Common myeloid progenitor, CD34-positive (primary cell): ENCODE measurements at regions not wholly inside any gene's neighbourhood (a gene's known extent, or its start where the extent isn't known, plus 50 kb on each side); places are given as distances from the start of the nearest gene placed in this dataset.

ENCODE experiments used
- CTCF ChIA-PET: fragments of 350-600 bp; sonication (Branson Sonifier 250); formaldehyde crosslinking; loops from one replicate; lab custom pipeline; 2021; ENCODE audit warnings: antibody characterized with exemption; lab: Charles Lee
- POLR2A ChIA-PET: fragments of 350-600 bp; sonication (Branson Sonifier 250); formaldehyde crosslinking; loops from one replicate; lab custom pipeline; 2021; ENCODE audit warnings: antibody characterized with exemption; lab: Charles Lee
- DNase-seq, 3 donors: peaks; one replicate each; pipeline versions ENCODE4 v3.0.0 to v3.0.0-alpha.2; 2013
- H3K27ac ChIP-seq, 2 experiments: 1 replicate in 1 of 2; 2 replicates in 1 of 2; pipeline ENCODE4 v1.7.0; 2013; ENCODE audit warnings: inconsistent platforms in 2 of 2, low read length in 2 of 2, mild to moderate bottlenecking in 2 of 2, low read depth in 1 of 2, moderate library complexity in 1 of 2; ENCODE audit not compliant: severe bottlenecking in 2 of 2, insufficient read depth in 1 of 2, poor library complexity in 1 of 2
- H3K27me3 ChIP-seq, 5 experiments: replicated peaks in 2 of 5; 1 replicate in 3 of 5; 2 replicates in 2 of 5; pipeline versions ENCODE4 v1.6.1 to v1.7.0; 2013; ENCODE audit warnings: low read length in 4 of 5, mild to moderate bottlenecking in 2 of 5, moderate library complexity in 2 of 5, inconsistent platforms in 1 of 5; ENCODE audit not compliant: insufficient read depth in 5 of 5, control insufficient read depth in 4 of 5
- H3K36me3 ChIP-seq, 4 experiments: 1 replicate in 2 of 4; 2 replicates in 2 of 4; pipeline versions ENCODE4 v1.6.1 to v1.7.0; 2013; ENCODE audit warnings: low read length in 3 of 4, control low read depth in 1 of 4, mild to moderate bottlenecking in 1 of 4; ENCODE audit not compliant: control insufficient read depth in 4 of 4, insufficient read depth in 4 of 4
- H3K4me1 ChIP-seq, 4 experiments: 1 replicate in 3 of 4; 2 replicates in 1 of 4; pipeline versions ENCODE4 v1.6.1 to v1.7.1; 2013; ENCODE audit warnings: low read length in 3 of 4, mild to moderate bottlenecking in 3 of 4, control low read depth in 1 of 4, inconsistent platforms in 1 of 4, moderate library complexity in 1 of 4; ENCODE audit not compliant: control insufficient read depth in 4 of 4, insufficient read depth in 4 of 4; ENCODE audit errors: control extremely low read depth in 1 of 4
- H3K4me3 ChIP-seq, 7 experiments: 1 replicate in 4 of 7; 2 replicates in 3 of 7; pipeline versions ENCODE4 v1.5.1 to v1.7.0; 2013; ENCODE audit warnings: mild to moderate bottlenecking in 7 of 7, low read length in 6 of 7, moderate library complexity in 6 of 7, inconsistent platforms in 2 of 7, low read depth in 2 of 7, control low read depth in 1 of 7; ENCODE audit not compliant: insufficient read depth in 4 of 7, control insufficient read depth in 1 of 7; ENCODE audit errors: extremely low read depth in 1 of 7
- H3K9me3 ChIP-seq, 5 experiments: 1 replicate in 4 of 5; 2 replicates in 1 of 5; pipeline versions ENCODE4 v1.6.1 to v1.7.1; 2013; ENCODE audit warnings: low read length in 4 of 5, mild to moderate bottlenecking in 2 of 5, inconsistent platforms in 1 of 5, low read depth in 1 of 5, moderate library complexity in 1 of 5; ENCODE audit not compliant: control insufficient read depth in 4 of 5, insufficient read depth in 2 of 5; ENCODE audit errors: control extremely low read depth in 1 of 5
- WGBS: methylation state at CpG from one replicate; pipeline ENCODE4 v1.1.5; 2013; ENCODE audit not compliant: insufficient coverage; 5-methylcytosine and 5-hydroxymethylcytosine counted together

GRCh38 chr21:41643246-41643966 is 123.4 kb downstream of the RIPK4 start:
- WGBS: 100% methylated on average over 1 of the region's 10 CpGs
- peaks cover 0 to 10% (median 2%) of the 10 kb centered on the region in 4 experiments for H3K4me1 ChIP-seq
- peaks cover 0 to 12% (median 0%) of the 10 kb centered on the region in 5 experiments for H3K27me3 ChIP-seq
- DNase-seq: no peak
- H3K36me3 ChIP-seq: no peaks in the 10 kb centered on the region
- CTCF ChIA-PET: no interaction called here
- POLR2A ChIA-PET: no interaction called here
- no peak overlapping the region for H3K27ac ChIP-seq
- no peaks in the 10 kb centered on the region for H3K9me3 ChIP-seq
- H3K4me3 ChIP-seq: no peak overlapping the region

GRCh38 chr21:41641821-41642701 is 124.8 kb downstream of the RIPK4 start:
- no peaks in the 10 kb centered on the region for H3K9me3 ChIP-seq
- H3K4me3 ChIP-seq: peak overlapping the region in 1 of 7 experiments; percentile 27
- H3K27me3 ChIP-seq: peaks cover 0 to 12% (median 0%) of the 10 kb centered on the region in 5 experiments
- 36% methylated on average over 15 of the region's 16 CpGs for WGBS
- CTCF ChIA-PET: interaction anchor here (0.6 kb wide), 1 partner anchor 88 kb away, joined by 3 read pairs; no protein-coding TSS in a partner anchor
- H3K36me3 ChIP-seq: no peaks in the 10 kb centered on the region
- POLR2A ChIA-PET: no interaction called here
- H3K27ac ChIP-seq: no peak overlapping the region
- peaks cover 0 to 10% (median 2%) of the 10 kb centered on the region in 4 experiments for H3K4me1 ChIP-seq
- DNase-seq: peak in 1 of 3 donors; percentile 22

GRCh38 chr21:41641510-41641815 is 125.4 kb downstream of the RIPK4 start:
- H3K36me3 ChIP-seq: no peaks in the 10 kb centered on the region
- H3K4me3 ChIP-seq: no peak overlapping the region
- H3K9me3 ChIP-seq: no peaks in the 10 kb centered on the region
- H3K4me1 ChIP-seq: peaks cover 0 to 10% (median 2%) of the 10 kb centered on the region in 4 experiments
- CTCF ChIA-PET: interaction anchor here (0.6 kb wide), 1 partner anchor 87 kb away, joined by 3 read pairs; no protein-coding TSS in a partner anchor
- H3K27me3 ChIP-seq: peaks cover 0 to 12% (median 0%) of the 10 kb centered on the region in 5 experiments
- POLR2A ChIA-PET: no interaction called here
- no peak overlapping the region for H3K27ac ChIP-seq
- DNase-seq: no peak
- 89% methylated on average over 3 of the region's 3 CpGs for WGBS

DNA sequence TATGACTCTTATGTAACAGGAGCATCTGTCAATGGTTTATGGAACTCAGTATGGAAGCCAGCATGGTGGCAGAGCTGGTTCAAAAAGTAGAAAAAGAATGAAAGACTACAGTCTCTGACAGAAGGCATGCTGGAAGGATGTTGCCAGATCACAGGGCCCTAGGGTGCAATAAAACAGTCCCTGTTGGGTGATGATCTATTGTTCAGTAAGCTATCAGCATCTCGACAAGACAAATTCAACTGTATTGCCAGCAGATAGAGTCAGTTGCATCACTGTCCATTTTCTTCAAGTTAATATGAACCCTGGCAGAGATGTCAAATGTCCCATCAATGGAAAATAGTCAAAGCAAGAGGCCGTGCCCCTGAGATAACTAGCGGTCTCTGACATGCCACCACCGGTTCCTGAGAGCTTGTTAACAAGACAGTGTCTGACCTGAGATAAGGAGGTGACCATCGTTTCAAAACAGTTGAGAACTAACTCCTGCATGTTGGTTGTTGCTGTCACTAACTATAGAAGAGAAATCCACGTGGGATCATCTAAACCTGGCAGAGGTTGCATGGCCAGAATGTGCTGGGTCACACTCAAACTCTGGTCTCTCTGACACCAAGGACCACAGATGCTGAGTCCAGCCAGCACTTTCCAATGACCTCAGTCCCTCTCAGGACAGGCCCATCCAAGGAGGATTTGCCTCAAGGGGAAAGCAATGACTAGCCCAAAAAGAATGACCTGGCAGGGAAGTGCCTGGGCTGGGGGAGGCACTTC is 125.9 kb downstream of the RIPK4 start:
- Histone ChIP-seq H3K27me3 (peaks cover 0 to 12% (median 0%) of the 10 kb centered on the region in 5 experiments), H3K4me3 (no peak overlapping the region), H3K4me1 (peaks cover 0 to 10% (median 2%) of the 10 kb centered on the region in 4 experiments), H3K36me3 (no peaks in the 10 kb centered on the region), H3K27ac (no peak overlapping the region), H3K9me3 (no peaks in the 10 kb centered on the region)
- DNase-seq: no peak
- POLR2A ChIA-PET: no interaction called here
- WGBS: 87% methylated on average over 6 of the region's 6 CpGs
- CTCF ChIA-PET: no interaction called here

GRCh38 chr21:41639766-41640165 is 127.1 kb downstream of the RIPK4 start:
- Histone ChIP-seq H3K27me3 (peaks cover 0 to 12% (median 0%) of the 10 kb centered on the region in 5 experiments), H3K4me3 (no peak overlapping the region), H3K9me3 (no peaks in the 10 kb centered on the region), H3K36me3 (no peaks in the 10 kb centered on the region), H3K4me1 (peaks cover 0 to 10% (median 2%) of the 10 kb centered on the region in 4 experiments), H3K27ac (no peak overlapping the region)
- ChIA-PET CTCF (no interaction called here), POLR2A (no interaction called here)
- 97% methylated on average over 5 of the region's 5 CpGs for WGBS
- DNase-seq: no peak

DNA sequence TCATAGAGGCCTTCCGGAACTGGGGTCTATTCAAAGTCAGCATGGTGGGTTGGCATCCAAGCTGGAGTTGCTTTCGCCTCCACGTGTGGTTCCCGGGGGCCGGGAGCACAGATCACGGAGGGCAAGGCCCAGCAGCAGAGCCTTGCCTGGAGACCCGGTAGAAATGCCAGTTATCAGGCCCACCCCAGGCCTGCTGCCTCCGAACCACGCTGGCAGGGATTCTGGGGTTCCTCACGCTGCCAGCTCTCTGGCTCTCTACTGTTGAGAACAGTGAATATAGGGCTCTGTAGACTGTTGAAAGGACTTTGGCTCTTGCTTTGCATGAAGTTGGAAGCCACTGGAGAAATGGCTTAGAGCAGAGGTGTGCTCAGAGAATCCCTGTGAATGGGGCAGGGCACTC is 127.5 kb downstream of the RIPK4 start:
- ChIA-PET POLR2A (no interaction called here), CTCF (no interaction called here)
- H3K27ac ChIP-seq: no peak overlapping the region
- H3K36me3 ChIP-seq: no peaks in the 10 kb centered on the region
- H3K4me3 ChIP-seq: no peak overlapping the region
- peaks cover 0 to 12% (median 0%) of the 10 kb centered on the region in 5 experiments for H3K27me3 ChIP-seq
- no peak for DNase-seq
- H3K9me3 ChIP-seq: no peaks in the 10 kb centered on the region
- H3K4me1 ChIP-seq: peaks cover 0 to 10% (median 2%) of the 10 kb centered on the region in 4 experiments
- WGBS: 94% methylated on average over 7 of the region's 10 CpGs
